OCI-LY1 (cell line): ENCODE measurements at regions not wholly inside any gene's neighbourhood (a gene's known extent, or its start where the extent isn't known, plus 50 kb on each side); places are given as distances from the start of the nearest gene placed in this dataset.

Source experiments
- H2AFZ ChIP-seq: fragments of 200-600 bp; sonication (generic), shearing (Covaris generic); 2 replicates; pipeline ENCODE4 v1.6.0; 2014; ENCODE audit warnings: antibody characterized with exemption, mild to moderate bottlenecking, low read length
- H3F3A ChIP-seq: fragments of 200-600 bp; sonication (generic), shearing (Covaris generic); 2 replicates; pipeline ENCODE4 v1.6.0; 2014; ENCODE audit warnings: mild to moderate bottlenecking, antibody characterized with exemption, low read length, moderate library complexity; ENCODE audit not compliant: insufficient read depth
- H3K27ac ChIP-seq: fragments of 200-600 bp; sonication (generic); 2 replicates; pipeline ENCODE4 v1.5.1; 2014; ENCODE audit warnings: low read length, mixed run types, mild to moderate bottlenecking, low read depth; ENCODE audit not compliant: poor library complexity, severe bottlenecking
- H3K27me3 ChIP-seq: fragments of 200-600 bp; sonication (generic); 2 replicates; pipeline ENCODE4 v1.6.0; 2014; ENCODE audit warnings: antibody characterized with exemption, mild to moderate bottlenecking, low read length, moderate library complexity; ENCODE audit not compliant: insufficient read depth
- H3K36me3 ChIP-seq: fragments of 200-600 bp; sonication (generic); 2 replicates; pipeline ENCODE4 v1.6.1; 2014; ENCODE audit warnings: mild to moderate bottlenecking, antibody characterized with exemption, low read length, moderate library complexity, mixed read lengths; ENCODE audit not compliant: insufficient read depth
- H3K4me1 ChIP-seq: fragments of 200-600 bp; sonication (generic); 2 replicates; pipeline ENCODE4 v1.5.1; 2014; ENCODE audit warnings: mild to moderate bottlenecking, low read length, moderate library complexity; ENCODE audit not compliant: insufficient read depth, severe bottlenecking
- H3K4me2 ChIP-seq: fragments of 200-600 bp; sonication (generic), shearing (Covaris generic); 2 replicates; pipeline ENCODE4 v1.6.1; 2014; ENCODE audit warnings: low read length
- H3K4me3 ChIP-seq: fragments of 200-600 bp; sonication (generic); 2 replicates; pipeline ENCODE4 v1.5.1; 2014; ENCODE audit warnings: low read length, low read depth, mild to moderate bottlenecking, mixed read lengths; ENCODE audit not compliant: poor library complexity, severe bottlenecking
- H3K79me2 ChIP-seq: fragments of 200-600 bp; shearing (Covaris generic); 2 replicates; pipeline ENCODE4 v1.6.1; 2016; ENCODE audit warnings: mixed run types, low read length, mixed read lengths; ENCODE audit not compliant: insufficient read depth
- H3K9ac ChIP-seq: fragments of 200-600 bp; sonication (generic), shearing (Covaris generic); 2 replicates; pipeline ENCODE4 v1.6.1; 2014; ENCODE audit warnings: mild to moderate bottlenecking, low read length, mixed read lengths
- H3K9me2 ChIP-seq: fragments of 200-600 bp; sonication (generic), shearing (Covaris generic); 2 replicates; pipeline ENCODE4 v1.6.1; 2014; ENCODE audit warnings: low read depth, mild to moderate bottlenecking, low read length, mixed read lengths
- H3K9me3 ChIP-seq: fragments of 200-600 bp; shearing (Covaris generic); 2 replicates; pipeline ENCODE4 v1.6.1; 2014; ENCODE audit warnings: low read length, mixed read lengths
- H4K20me1 ChIP-seq: fragments of 200-600 bp; sonication (generic), shearing (Covaris generic); 2 replicates; pipeline ENCODE4 v1.6.0; 2016; ENCODE audit warnings: mild to moderate bottlenecking, low read length; ENCODE audit not compliant: insufficient read depth
- EZH2 ChIP-seq: fragments of 200-600 bp; sonication (generic), shearing (Covaris generic); IDR thresholded peaks from 2 replicates; pipeline ENCODE4 v1.8.0; 2017; ENCODE audit warnings: borderline replicate concordance, mixed run types, mild to moderate bottlenecking, antibody characterized with exemption, low read length, moderate library complexity, mixed read lengths
- TF ChIP-seq, protein P1 (sequence below): fragments of 200-600 bp; sonication (generic), shearing (Covaris generic); IDR thresholded peaks from 2 replicates; pipeline ENCODE4 v1.5.1; 2017; ENCODE audit warnings: mild to moderate bottlenecking, antibody characterized with exemption, low read length, moderate library complexity, mixed read lengths

GRCh38 chr15:101590785-101591184, 61.4 kb downstream of the TM2D3 start:
- Histone ChIP-seq H3K36me3 (no peaks in the 10 kb centered on the region), H3K9ac (no peak overlapping the region), H3K9me3 (no peaks in the 10 kb centered on the region), H3K4me1 (no peaks in the 10 kb centered on the region), H3K4me2 (no peak overlapping the region), H2AFZ (no peak overlapping the region), H3K9me2 (no peaks in the 10 kb centered on the region), H3K79me2 (no peaks in the 10 kb centered on the region), H3K4me3 (no peak overlapping the region), H3K27me3 (no peaks in the 10 kb centered on the region), H3F3A (no peaks in the 10 kb centered on the region), H3K27ac (no peak overlapping the region), H4K20me1 (no peaks in the 10 kb centered on the region)
- no peak for TF ChIP-seq EZH2
- TF ChIP-seq, protein P1, sequence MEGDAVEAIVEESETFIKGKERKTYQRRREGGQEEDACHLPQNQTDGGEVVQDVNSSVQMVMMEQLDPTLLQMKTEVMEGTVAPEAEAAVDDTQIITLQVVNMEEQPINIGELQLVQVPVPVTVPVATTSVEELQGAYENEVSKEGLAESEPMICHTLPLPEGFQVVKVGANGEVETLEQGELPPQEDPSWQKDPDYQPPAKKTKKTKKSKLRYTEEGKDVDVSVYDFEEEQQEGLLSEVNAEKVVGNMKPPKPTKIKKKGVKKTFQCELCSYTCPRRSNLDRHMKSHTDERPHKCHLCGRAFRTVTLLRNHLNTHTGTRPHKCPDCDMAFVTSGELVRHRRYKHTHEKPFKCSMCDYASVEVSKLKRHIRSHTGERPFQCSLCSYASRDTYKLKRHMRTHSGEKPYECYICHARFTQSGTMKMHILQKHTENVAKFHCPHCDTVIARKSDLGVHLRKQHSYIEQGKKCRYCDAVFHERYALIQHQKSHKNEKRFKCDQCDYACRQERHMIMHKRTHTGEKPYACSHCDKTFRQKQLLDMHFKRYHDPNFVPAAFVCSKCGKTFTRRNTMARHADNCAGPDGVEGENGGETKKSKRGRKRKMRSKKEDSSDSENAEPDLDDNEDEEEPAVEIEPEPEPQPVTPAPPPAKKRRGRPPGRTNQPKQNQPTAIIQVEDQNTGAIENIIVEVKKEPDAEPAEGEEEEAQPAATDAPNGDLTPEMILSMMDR: no peak

DNA sequence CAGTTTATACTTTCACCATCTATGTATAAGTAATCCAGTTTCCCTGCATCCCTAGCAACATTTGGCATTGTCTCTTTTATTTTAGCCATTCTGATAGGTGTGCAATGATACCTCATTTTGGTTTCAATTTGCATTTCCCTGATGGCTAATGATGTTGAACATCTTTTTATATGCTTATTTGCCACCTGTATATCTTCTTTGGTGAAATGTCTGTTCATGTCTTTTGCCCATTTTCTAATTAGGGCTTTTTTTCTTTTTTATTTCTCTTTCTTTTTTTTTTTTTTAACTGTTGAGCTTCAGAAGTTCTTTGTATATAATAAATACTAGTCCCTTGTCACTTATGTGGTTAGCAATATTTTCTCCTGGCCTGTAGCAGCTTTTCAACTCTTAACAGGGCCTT, 68.9 kb downstream of the TM2D3 start:
- Histone ChIP-seq H4K20me1 (no peaks in the 10 kb centered on the region), H3K9ac (no peak overlapping the region)

GRCh38 chr15:101580431-101580830, 71.8 kb downstream of the TM2D3 start:
- no peaks in the 10 kb centered on the region for H3K9me3 ChIP-seq
- H3K4me1 ChIP-seq: no peaks in the 10 kb centered on the region
- no peaks in the 10 kb centered on the region for H3K36me3 ChIP-seq
- no peaks in the 10 kb centered on the region for H4K20me1 ChIP-seq
- no peak for TF ChIP-seq EZH2
- TF ChIP-seq, protein P1: no peak
- no peak overlapping the region for H3K4me2 ChIP-seq
- no peaks in the 10 kb centered on the region for H3K9me2 ChIP-seq
- no peaks in the 10 kb centered on the region for H3K79me2 ChIP-seq
- H3K9ac ChIP-seq: no peak overlapping the region
- no peaks in the 10 kb centered on the region for H3K27me3 ChIP-seq
- no peak overlapping the region for H2AFZ ChIP-seq
- no peak overlapping the region for H3K4me3 ChIP-seq
- H3K27ac ChIP-seq: no peak overlapping the region
- no peaks in the 10 kb centered on the region for H3F3A ChIP-seq

More for the DNA sequence above, 68.9 kb downstream of the TM2D3 start:
- Histone ChIP-seq H3K27ac (no peak overlapping the region), H2AFZ (no peak overlapping the region), H3K36me3 (no peaks in the 10 kb centered on the region), H3K4me1 (no peaks in the 10 kb centered on the region), H3K79me2 (no peaks in the 10 kb centered on the region), H3K9me3 (no peaks in the 10 kb centered on the region), H3K9me2 (no peaks in the 10 kb centered on the region), H3K4me3 (no peak overlapping the region), H3K27me3 (no peaks in the 10 kb centered on the region), H3F3A (no peaks in the 10 kb centered on the region), H3K4me2 (no peak overlapping the region)
- TF ChIP-seq, protein P1: no peak
- no peak for TF ChIP-seq EZH2
